GM12864 (cell line): ENCODE measurements at regions not wholly inside any gene's neighbourhood (a gene's known extent, or its start where the extent isn't known, plus 50 kb on each side); places are given as distances from the start of the nearest gene placed in this dataset.

Experiments
- DNase-seq: peaks from one replicate; pipeline ENCODE4 v3.0.0-alpha.2; 2011; ENCODE audit warnings: low read depth
- H3K4me3 ChIP-seq: 2 replicates; pipeline ENCODE4 v1.5.1; 2011; ENCODE audit warnings: mild to moderate bottlenecking, low read depth, low read length, control low read depth
- CTCF ChIP-seq: IDR thresholded peaks from 2 replicates; pipeline ENCODE4 v1.5.1; 2011; ENCODE audit warnings: low read depth, mild to moderate bottlenecking, moderate library complexity, low read length, control low read depth, inconsistent platforms; ENCODE audit errors: missing control alignments

- no peak for TF ChIP-seq CTCF
- no peak overlapping the region for H3K4me3 ChIP-seq
- DNase-seq: no peak
Measured at GRCh38 chr9:115864581-115864980, 289.0 kb upstream of the PAPPA start.

- TF ChIP-seq CTCF: no peak
- no peak overlapping the region for H3K4me3 ChIP-seq
- DNase-seq: no peak
Measured at GRCh38 chr9:115867326-115867725, 286.3 kb upstream of the PAPPA start.

GRCh38 chr9:115877852-115878438 is 275.6 kb upstream of the PAPPA start:
- no peak for TF ChIP-seq CTCF

GRCh38 chr9:115879451-115879850 is 274.1 kb upstream of the PAPPA start:
- TF ChIP-seq CTCF: no peak
- no peak overlapping the region for H3K4me3 ChIP-seq
- DNase-seq: no peak

More at GRCh38 chr9:115877852-115878438, 275.6 kb upstream of the PAPPA start:
- DNase-seq: no peak
- H3K4me3 ChIP-seq: no peak overlapping the region

GRCh38 chr9:115880221-115880885 is 273.2 kb upstream of the PAPPA start:
- no peak for DNase-seq
- TF ChIP-seq CTCF: no peak
- H3K4me3 ChIP-seq: no peak overlapping the region

- no peak overlapping the region for H3K4me3 ChIP-seq
- DNase-seq: no peak
- no peak for TF ChIP-seq CTCF
Measured at GRCh38 chr9:115882911-115883310, 270.7 kb upstream of the PAPPA start.
